PC-3 (cell line): ENCODE measurements at regions not wholly inside any gene's neighbourhood (a gene's known extent, or its start where the extent isn't known, plus 50 kb on each side); places are given as distances from the start of the nearest gene placed in this dataset.

Experiments used
- ATAC-seq: fragments of 200-7000 bp; cut with Tn5 transposase; 2 replicates; pipeline ENCODE4 v1.9.1; 2020; ENCODE audit warnings: mild to moderate bottlenecking, moderate library complexity
- BruUV-seq: library from RNA; stranded (reverse); fragments of 400-500 nt; replicated peaks from 2 replicates; lab custom pipeline; 2021; lab: Mats Ljungman, UMichigan
- CTCF ChIA-PET: fragments of 300-600 bp; sonication (Branson Sonifier 250); formaldehyde crosslinking; loops from one replicate; lab custom pipeline; 2022; ENCODE audit warnings: antibody characterized with exemption; lab: Charles Lee
- POLR2A ChIA-PET: fragments of 300-600 bp; sonication (Branson Sonifier 250); formaldehyde crosslinking; loops from one replicate; lab custom pipeline; 2022; ENCODE audit warnings: antibody characterized with exemption; ENCODE audit not compliant: unreplicated experiment; lab: Charles Lee
- DNase-seq: peaks from one replicate; pipeline ENCODE4 v3.0.0-alpha.2; 2015
- H2AFZ ChIP-seq: fragments of 300-600 bp; sonication (generic); 2 replicates; pipeline ENCODE4 v1.6.0; 2016; ENCODE audit warnings: antibody characterized with exemption, low read length
- H3F3A ChIP-seq: fragments of 300-600 bp; sonication (generic); one replicate; pipeline ENCODE4 v1.6.0; 2017; ENCODE audit warnings: antibody characterized with exemption, low read length, control low read depth, mild to moderate bottlenecking; ENCODE audit not compliant: unreplicated experiment
- H3K27ac ChIP-seq: fragments of 300-600 bp; sonication (generic); 2 replicates; pipeline ENCODE4 v1.5.1; 2016; ENCODE audit warnings: mild to moderate bottlenecking, low read length
- H3K27me3 ChIP-seq: fragments of 300-600 bp; sonication (generic); 2 replicates; pipeline ENCODE4 v1.6.1; 2016; ENCODE audit warnings: low read length, mixed read lengths
- H3K36me3 ChIP-seq: fragments of 300-600 bp; sonication (generic); 2 replicates; pipeline ENCODE4 v1.6.1; 2016; ENCODE audit warnings: low read depth, mixed run types, low read length, mixed read lengths
- H3K4me1 ChIP-seq: fragments of 300-600 bp; sonication (generic); 2 replicates; pipeline ENCODE4 v1.5.1; 2016; ENCODE audit warnings: low read length; ENCODE audit not compliant: insufficient read depth
- H3K4me2 ChIP-seq: fragments of 300-600 bp; sonication (generic); 2 replicates; pipeline ENCODE4 v1.6.0; 2016; ENCODE audit warnings: low read length
- H3K4me3 ChIP-seq: fragments of 300-600 bp; sonication (generic); 2 replicates; pipeline ENCODE4 v1.5.1; 2016; ENCODE audit warnings: mild to moderate bottlenecking, low read length, mixed read lengths
- H3K79me2 ChIP-seq: fragments of 300-600 bp; sonication (generic); 2 replicates; pipeline ENCODE4 v1.6.1; 2017; ENCODE audit warnings: low read length, mixed read lengths
- H3K9ac ChIP-seq: fragments of 300-600 bp; sonication (generic); 2 replicates; pipeline ENCODE4 v1.6.0; 2016; ENCODE audit warnings: mild to moderate bottlenecking, low read length
- H3K9me2 ChIP-seq: fragments of 300-600 bp; sonication (generic); replicated peaks from 2 replicates; pipeline ENCODE4 v1.6.1; 2016; ENCODE audit warnings: mixed run types, low read length, mixed read lengths
- H3K9me3 ChIP-seq: fragments of 300-600 bp; sonication (generic); 2 replicates; pipeline ENCODE4 v1.6.1; 2016; ENCODE audit warnings: low read length, mixed read lengths
- H4K20me1 ChIP-seq: fragments of 300-600 bp; sonication (generic); 2 replicates; pipeline ENCODE4 v1.6.1; 2016; ENCODE audit warnings: low read length, mixed read lengths
- EZH2 ChIP-seq: fragments of 300-600 bp; sonication (generic); IDR thresholded peaks from one replicate; pipeline ENCODE4 v1.6.1; 2017; ENCODE audit warnings: antibody characterized with exemption, mild to moderate bottlenecking, low read length; ENCODE audit not compliant: unreplicated experiment
- EZH2phosphoT487 ChIP-seq: fragments of 300-600 bp; sonication (generic); IDR thresholded peaks from 2 replicates; pipeline ENCODE4 v1.6.1; 2018; ENCODE audit warnings: mild to moderate bottlenecking, antibody characterized with exemption, low read length, borderline replicate concordance
- intact Hi-C: fragments of 100-400 bp; cut with micrococcal nuclease; formaldehyde crosslinking; loops from 2 replicates; pipeline ENCODE4 v1.9.0; 2023
- TF ChIP-seq, protein P1 (sequence below): fragments of 300-600 bp; sonication (generic); conservative IDR thresholded peaks from 2 replicates; pipeline ENCODE4 v1.5.1; 2017; ENCODE audit warnings: antibody characterized with exemption, low read depth, mild to moderate bottlenecking, low read length

DNA sequence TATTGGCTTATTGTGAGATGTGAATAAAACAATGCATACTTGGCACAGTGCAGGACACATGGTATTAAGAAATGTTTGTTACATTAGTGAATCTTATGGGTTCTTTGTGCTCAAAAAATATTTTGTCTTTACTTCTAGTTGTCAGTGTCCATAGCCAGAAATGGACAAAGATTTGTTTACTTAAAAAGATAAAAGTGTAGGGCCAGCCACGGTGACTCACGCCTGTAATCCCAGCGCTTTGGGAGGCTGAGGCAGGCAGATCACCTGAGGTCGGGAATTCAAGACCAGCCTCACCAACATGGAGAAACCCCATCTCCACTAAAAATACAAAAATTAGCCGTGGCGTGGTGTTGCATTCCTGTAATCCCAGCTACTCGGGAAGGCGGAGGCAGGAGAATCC is 654.6 kb upstream of the NEGR1 start:
- H3K4me1 ChIP-seq = peaks cover 38% of the 10 kb centered on the region
- BruUV-seq = no TSS peak
- POLR2A ChIA-PET = no interaction called here
- no peaks in the 10 kb centered on the region for H3K27me3 ChIP-seq
- no peaks in the 10 kb centered on the region for H3K9me3 ChIP-seq
- peak overlapping the region; percentile 75 for H3K27ac ChIP-seq
- intact Hi-C loops = no loop called here
- TF ChIP-seq, protein P1, sequence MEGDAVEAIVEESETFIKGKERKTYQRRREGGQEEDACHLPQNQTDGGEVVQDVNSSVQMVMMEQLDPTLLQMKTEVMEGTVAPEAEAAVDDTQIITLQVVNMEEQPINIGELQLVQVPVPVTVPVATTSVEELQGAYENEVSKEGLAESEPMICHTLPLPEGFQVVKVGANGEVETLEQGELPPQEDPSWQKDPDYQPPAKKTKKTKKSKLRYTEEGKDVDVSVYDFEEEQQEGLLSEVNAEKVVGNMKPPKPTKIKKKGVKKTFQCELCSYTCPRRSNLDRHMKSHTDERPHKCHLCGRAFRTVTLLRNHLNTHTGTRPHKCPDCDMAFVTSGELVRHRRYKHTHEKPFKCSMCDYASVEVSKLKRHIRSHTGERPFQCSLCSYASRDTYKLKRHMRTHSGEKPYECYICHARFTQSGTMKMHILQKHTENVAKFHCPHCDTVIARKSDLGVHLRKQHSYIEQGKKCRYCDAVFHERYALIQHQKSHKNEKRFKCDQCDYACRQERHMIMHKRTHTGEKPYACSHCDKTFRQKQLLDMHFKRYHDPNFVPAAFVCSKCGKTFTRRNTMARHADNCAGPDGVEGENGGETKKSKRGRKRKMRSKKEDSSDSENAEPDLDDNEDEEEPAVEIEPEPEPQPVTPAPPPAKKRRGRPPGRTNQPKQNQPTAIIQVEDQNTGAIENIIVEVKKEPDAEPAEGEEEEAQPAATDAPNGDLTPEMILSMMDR = no peak
- TF ChIP-seq EZH2 (no peak), EZH2phosphoT487 (no peak)
- DNase-seq (peak; percentile 53), ATAC-seq (peak; percentile 48)
- H3K4me3 ChIP-seq = peak overlapping the region; percentile 14
- H3K36me3 ChIP-seq = no peaks in the 10 kb centered on the region
- no peaks in the 10 kb centered on the region for H3K79me2 ChIP-seq
- H3K9me2 ChIP-seq = no peaks in the 10 kb centered on the region
- H2AFZ ChIP-seq = peak overlapping the region; percentile 35
- CTCF ChIA-PET = no interaction called here
- H3F3A ChIP-seq = no peaks in the 10 kb centered on the region
- H3K4me2 ChIP-seq = peak overlapping the region; percentile 62
- no peaks in the 10 kb centered on the region for H4K20me1 ChIP-seq
- H3K9ac ChIP-seq = peak overlapping the region; percentile 12; the same call in 1 of the 2 replicates

DNA sequence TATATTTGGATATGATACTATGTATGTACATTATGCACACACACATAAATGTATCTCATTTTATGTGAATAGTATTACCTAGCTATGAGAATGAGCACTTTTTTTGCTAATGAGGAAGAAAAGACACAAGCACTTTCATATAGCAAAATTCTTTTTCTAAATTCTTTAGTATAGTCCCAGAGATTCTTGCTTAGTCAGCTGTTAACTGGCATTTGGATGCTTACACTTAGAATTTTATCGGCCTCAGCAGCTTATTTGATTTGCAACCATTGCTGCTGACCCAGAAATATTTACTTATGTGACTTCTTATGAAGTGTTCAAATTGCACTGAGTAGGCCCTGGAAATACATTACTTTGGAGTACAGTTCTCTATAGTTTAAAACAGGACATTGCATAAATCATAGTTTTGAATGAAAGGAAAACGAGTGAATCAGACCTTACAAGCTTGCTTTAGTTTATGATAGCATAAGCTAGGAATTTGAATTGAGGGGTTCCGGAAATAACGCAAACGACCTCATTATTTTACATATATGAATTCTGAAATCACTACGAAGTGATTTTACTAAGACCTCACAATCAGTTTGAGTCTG is 653.9 kb upstream of the NEGR1 start:
- intact Hi-C loops = no loop called here
- CTCF ChIA-PET = no interaction called here

DNA sequence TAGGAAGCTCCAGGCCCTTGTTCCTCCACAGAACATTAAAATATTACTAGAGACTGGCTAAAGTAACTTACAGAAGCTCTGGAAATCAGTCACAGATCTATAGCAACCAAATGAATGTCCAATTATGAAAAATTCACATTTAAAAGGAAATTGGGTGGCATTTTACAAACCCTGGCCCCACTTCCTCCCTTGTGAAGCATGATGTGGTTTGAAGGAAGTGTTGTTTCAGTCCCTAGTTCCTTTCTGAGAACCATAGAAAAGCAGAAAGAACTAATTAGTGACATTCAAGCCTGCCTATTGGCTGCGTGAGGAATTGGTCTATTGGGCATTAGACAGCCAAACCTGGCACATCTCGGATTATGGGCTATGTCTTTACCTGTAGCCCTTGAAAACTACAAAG is 649.7 kb upstream of the NEGR1 start:
- H3K27ac ChIP-seq = no peak overlapping the region
- TF ChIP-seq, protein P1 = no peak
- BruUV-seq = no TSS peak
- H3K4me1 ChIP-seq = peaks cover 19% of the 10 kb centered on the region
- DNase-seq (no peak), ATAC-seq (no peak)
- intact Hi-C loops = no loop called here
- H2AFZ ChIP-seq = no peak overlapping the region
- no peak overlapping the region for H3K4me3 ChIP-seq
- no peaks in the 10 kb centered on the region for H3K36me3 ChIP-seq
- no peaks in the 10 kb centered on the region for H3K27me3 ChIP-seq
- no peaks in the 10 kb centered on the region for H3K9me2 ChIP-seq
- H3K79me2 ChIP-seq = no peaks in the 10 kb centered on the region
- H3F3A ChIP-seq = no peaks in the 10 kb centered on the region
- H3K4me2 ChIP-seq = no peak overlapping the region
- no peaks in the 10 kb centered on the region for H4K20me1 ChIP-seq
- no peaks in the 10 kb centered on the region for H3K9me3 ChIP-seq
- no peak overlapping the region for H3K9ac ChIP-seq
- ChIA-PET POLR2A (no interaction called here), CTCF (no interaction called here)

More for the DNA sequence above, 653.9 kb upstream of the NEGR1 start:
- H3F3A ChIP-seq = no peaks in the 10 kb centered on the region
- H3K4me3 ChIP-seq = peak overlapping the region; percentile 14
- H2AFZ ChIP-seq = peak overlapping the region; percentile 35
- DNase-seq (peak; percentile 86), ATAC-seq (peak; percentile 92)
- peaks cover 32% of the 10 kb centered on the region for H3K4me1 ChIP-seq
- TF ChIP-seq, protein P1 = no peak
- TF ChIP-seq EZH2 = no peak
- TF ChIP-seq EZH2phosphoT487 = no peak
- peak overlapping the region; percentile 75 for H3K27ac ChIP-seq
- no peaks in the 10 kb centered on the region for H4K20me1 ChIP-seq
- no peaks in the 10 kb centered on the region for H3K9me2 ChIP-seq
- H3K4me2 ChIP-seq = peak overlapping the region; percentile 62
- no peaks in the 10 kb centered on the region for H3K36me3 ChIP-seq
- H3K9me3 ChIP-seq = no peaks in the 10 kb centered on the region
- no TSS peak for BruUV-seq
- no peaks in the 10 kb centered on the region for H3K79me2 ChIP-seq
- H3K9ac ChIP-seq = peak overlapping the region; percentile 12; the same call in 1 of the 2 replicates
- POLR2A ChIA-PET = no interaction called here
- H3K27me3 ChIP-seq = no peaks in the 10 kb centered on the region
